NCI-H2196 treated with DMSO at 0.1 percent for 48 hours (cell line): ENCODE measurements at regions not wholly inside any gene's neighbourhood (a gene's known extent, or its start where the extent isn't known, plus 50 kb on each side); places are given as distances from the start of the nearest gene placed in this dataset.

ENCODE experiments used
- DNase-seq: peaks from one replicate; lab custom pipeline; 2025; ENCODE audit not compliant: unreplicated experiment; lab: John Stamatoyannopoulos, UW

GRCh38 chr15:95972041-95972553 lies 358.4 kb upstream of the NR2F2 start:
- DNase-seq = no peak

DNA sequence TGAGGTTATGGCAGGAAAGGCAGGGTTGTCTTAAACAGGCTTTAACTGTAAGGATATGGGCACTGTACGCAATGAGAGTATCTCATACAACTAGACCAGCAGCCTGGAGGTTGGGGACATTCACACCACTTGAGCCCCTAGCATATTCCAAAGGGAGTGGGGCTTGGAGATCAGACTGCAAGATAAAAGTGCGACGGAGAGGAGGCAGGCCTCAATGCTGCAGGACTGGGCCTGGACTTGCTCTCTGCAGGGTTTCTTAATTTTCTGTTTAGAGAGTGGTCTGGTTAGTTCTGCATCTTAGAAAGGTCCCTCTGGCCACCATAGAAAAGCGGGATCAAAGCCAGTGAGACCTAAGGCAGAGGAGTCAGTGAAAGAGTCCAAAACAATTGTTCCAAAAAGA lies 357.7 kb upstream of the NR2F2 start:
- DNase-seq = no peak

- no peak for DNase-seq
Measured at GRCh38 chr15:95973566-95974256, 356.8 kb upstream of the NR2F2 start.

DNA sequence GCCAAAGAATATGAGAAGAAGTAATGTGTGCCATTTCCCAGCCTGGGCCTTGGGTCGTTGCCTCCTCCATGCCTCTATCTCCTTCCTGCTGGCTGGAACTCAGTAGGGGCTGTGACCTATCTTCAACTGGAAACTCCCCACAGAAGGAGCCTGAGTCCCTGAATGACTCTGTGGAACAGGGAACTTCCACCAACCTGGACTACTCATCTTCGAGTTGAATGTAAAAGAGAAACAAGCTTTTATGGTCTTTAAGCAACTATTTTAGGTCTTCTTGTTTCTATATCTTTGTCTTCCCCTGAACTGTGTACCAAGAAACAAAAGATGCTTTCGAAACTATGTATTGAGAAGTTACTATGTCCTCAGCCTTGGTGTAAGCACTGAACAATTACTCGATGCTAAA lies 355.3 kb upstream of the NR2F2 start:
- DNase-seq = no peak

- DNase-seq = no peak
Measured at GRCh38 chr15:95979286-95979685, 351.2 kb upstream of the NR2F2 start.

DNA sequence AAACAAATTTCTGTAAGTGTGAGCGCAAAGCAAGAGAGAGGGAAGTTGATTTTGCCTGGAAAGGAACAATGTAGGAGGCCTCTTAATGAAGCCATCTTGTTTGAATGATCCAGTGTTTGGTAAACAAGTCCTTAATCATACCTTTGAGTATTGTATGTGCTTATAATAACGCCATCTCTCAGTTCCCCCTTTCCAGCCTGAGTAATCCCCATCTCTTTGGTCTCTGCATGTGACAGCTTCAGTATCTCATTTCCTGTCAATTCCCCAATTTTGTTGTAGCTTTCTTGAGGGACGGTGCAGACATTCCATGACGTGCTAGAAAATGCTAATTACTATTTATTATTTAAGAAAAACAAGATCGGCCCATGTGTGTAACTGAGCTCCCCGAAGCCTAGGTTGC lies 349.3 kb upstream of the NR2F2 start:
- no peak for DNase-seq

- no peak for DNase-seq
Measured at GRCh38 chr15:95987299-95987698, 343.2 kb upstream of the NR2F2 start.

DNA sequence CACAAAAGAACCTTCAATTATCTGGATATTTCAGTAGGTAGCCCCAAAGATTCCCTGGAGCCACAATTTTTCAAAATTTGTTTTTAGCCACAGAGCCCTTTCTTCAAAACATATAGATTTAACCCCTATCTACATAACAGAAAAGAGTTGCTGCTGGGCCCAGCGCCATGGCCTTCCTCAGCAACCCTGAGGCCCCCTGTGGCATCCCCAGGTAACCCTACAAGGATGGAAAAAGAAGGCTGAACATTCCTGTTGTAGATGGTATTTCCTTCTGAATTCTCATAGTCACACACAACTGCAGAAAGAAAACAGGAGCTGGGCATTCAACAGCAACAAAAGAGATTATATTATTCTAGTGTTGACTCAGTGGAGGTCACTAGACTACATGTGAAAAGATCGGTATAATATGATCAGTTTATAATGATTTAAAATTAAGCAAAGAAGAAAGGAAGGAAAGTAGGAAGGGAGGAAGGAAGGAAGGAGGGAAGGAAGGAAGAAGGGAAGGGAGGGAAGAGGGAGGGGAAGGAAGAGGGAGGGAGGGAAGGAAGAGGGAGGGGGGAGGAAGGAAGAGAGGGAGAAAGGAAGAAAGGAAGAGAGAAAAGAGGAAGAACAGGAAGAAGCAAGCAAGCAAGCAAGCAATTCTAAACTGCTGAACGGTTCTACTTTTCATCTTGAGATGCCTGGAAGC lies 342.5 kb upstream of the NR2F2 start:
- no peak for DNase-seq

GRCh38 chr15:95988574-95988887 lies 342.0 kb upstream of the NR2F2 start:
- no peak for DNase-seq

- no peak for DNase-seq
Measured at GRCh38 chr15:95989392-95989791, 341.1 kb upstream of the NR2F2 start.

DNA sequence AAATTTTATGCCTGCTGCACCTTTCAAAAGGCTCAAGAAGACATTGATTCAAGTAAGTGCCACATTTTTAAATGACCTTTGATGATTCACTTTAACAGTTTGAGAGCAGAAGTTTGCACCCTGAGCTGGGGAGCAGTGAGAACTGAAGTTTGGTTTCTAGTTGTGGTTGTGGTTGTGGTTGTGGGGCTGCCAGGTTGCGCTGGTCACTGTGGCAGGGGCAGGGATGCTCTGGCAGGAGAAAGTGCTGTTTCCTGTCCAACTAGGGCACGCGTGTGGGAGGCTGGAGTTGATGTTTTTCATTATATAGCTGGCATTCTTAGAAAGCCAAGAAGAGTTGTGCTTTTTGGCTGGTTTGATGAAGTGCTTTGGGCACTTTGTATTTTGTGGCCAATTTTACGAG lies 339.7 kb upstream of the NR2F2 start:
- no peak for DNase-seq

DNA sequence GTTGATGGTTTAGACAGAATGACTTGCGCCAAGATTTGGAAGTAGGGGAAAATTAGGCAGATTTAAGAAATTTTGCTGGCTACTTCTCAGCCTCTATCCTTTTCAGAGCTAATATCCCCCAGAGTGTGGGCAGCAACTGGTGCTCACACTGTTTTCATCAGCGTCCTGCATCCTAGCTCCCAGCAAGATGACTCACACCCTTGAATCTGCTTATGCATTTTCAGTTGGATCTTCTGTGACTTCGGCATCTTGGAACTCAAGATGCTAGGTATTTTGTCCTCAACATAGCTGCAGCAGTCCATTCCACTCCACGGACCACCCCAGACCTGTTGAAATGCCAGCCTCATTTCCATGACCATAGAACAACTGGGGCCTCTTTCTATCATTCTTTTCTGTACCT lies 336.1 kb upstream of the NR2F2 start:
- no peak for DNase-seq

DNA sequence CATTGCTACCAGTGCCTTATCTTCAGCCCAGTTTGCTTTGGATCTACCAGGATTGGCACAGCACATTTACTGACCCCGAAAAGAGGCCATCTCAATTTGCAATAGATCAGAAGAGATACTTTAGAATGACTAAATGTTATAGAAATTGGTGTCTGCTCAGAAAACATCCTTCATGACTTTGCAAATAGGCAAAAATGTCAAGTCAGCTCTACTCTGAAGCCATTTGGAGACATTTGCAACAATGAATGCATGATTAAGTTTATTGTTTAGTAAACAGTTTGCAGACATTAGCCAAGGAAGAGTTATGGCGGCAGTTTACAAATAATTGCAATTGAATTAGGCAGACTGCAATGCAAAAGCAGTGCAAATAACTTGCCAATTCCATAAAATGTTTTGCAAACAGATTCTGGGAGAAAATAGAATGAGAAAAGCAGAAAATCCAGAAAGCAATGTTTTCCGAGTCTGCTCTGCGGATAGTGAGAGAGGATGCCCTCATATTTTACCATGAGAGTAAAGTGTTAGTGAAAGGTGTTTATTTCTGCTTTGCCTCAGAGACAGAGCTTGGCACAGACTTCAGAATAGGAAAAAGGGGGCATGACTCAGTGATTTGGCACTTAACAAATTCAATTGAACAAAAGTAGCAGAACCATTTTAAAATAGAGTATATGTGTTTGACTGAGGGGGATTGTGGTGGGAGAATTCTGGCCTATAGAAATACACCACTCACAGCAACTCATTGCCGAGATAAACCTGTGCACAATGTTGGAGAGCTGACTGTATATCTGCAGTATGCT lies 334.9 kb upstream of the NR2F2 start:
- no peak for DNase-seq

- no peak for DNase-seq
Measured at GRCh38 chr15:95996494-95996893, 334.0 kb upstream of the NR2F2 start.

GRCh38 chr15:95998935-95999334 lies 331.6 kb upstream of the NR2F2 start:
- no peak for DNase-seq

DNA sequence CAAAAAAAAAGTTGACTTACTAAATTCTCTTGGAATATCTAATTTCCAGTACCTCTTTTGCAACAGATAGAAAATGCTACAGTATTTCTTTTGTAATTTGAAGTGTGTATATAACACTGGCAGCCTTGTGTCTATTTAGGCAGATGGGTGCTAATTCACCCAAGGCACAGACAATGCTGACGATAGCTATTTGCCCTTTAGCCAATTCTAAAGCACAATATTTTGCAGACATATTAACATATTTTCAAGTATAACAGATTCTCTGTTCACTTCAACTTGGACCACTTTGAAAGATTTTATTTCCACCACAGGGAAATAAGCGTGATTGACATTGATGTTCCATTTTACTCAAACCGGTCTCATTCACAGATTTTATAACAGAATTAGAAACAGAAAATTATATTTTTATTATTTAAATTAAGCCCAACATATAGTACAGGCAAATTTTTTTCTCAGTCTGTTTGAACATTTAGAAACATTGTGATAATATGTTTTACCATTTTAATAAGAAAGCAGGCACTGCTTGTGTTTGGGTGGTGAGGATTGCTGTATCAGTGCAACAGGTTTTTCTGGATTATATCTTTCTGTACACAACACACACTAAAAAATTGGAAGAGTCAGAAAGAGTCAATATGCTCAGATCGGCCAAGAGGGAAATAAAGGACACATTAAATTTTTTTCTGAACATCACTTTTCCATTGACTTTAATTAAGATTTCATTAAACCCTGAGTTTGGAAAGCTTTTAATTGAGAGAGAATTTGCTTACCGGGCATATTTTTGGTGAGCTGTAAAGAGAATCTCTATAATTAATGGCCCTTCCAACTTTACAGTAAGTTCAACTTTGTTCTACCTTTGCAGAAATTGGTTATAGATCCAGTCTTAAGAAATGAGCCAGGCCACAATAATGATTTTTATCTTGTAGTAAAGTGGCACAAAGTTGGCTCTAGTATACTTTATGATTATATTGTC lies 327.3 kb upstream of the NR2F2 start:
- no peak for DNase-seq

DNA sequence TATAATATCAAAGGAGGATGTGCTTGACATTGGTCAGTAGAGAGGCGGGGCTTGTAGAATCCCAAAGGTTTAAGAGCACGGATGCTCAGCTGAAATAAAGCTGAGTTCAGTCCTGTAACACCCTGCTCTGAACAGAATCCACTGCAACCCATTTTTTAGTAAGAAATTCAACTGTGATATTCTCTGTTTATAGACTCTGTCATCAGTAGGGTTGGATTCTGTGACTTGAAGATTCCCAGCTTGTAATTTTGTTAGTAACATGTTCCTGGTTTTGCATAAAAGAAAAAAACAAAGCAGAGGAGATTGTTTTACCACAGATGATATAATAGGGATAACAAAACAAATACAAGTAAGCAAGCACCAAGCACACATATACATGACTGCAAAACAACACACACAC lies 324.6 kb upstream of the NR2F2 start:
- no peak for DNase-seq

- DNase-seq = no peak
Measured at GRCh38 chr15:96011136-96011535, 319.4 kb upstream of the NR2F2 start.

- no peak for DNase-seq
Measured at GRCh38 chr15:96014939-96015338, 315.6 kb upstream of the NR2F2 start.

DNA sequence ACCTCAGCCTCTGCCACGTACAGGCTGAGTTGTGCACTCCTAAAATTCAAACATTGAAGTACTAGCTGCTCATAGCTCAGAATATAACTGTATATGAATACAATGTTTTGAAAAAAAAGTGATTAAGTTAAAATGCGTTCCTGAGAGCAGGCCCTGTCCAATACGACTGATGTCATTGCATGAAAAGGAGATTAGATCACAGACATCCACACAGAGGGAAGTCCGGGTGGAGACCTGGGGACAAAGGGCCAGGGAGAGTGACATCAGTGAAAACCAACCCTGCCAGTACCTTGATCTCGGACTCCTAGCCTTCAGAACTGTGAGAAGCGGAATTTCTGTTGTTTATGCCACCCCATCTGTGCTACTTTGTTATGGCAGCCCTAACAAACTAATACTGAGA lies 311.4 kb upstream of the NR2F2 start:
- no peak for DNase-seq

- DNase-seq = no peak
Measured at GRCh38 chr15:96020133-96020532, 310.4 kb upstream of the NR2F2 start.
